ENCODE measurements at regions not wholly inside any gene's neighbourhood (a gene's known extent, or its start where the extent isn't known, plus 50 kb on each side); places are given as distances from the start of the nearest gene placed in this dataset.

- H3K36me3 ChIP-seq, result no peaks in the 10 kb centered on the region
- TF ChIP-seq CTCF (IDR thresholded peaks at IDR 0.05), result no peak
- no peak overlapping the region for H3K4me3 ChIP-seq
- no peak overlapping the region for H3K27ac ChIP-seq
- peaks cover 11% of the 10 kb centered on the region for H3K4me1 ChIP-seq
- intact Hi-C loops (cut with DNase I), result no loop called here
- H3K9me3 ChIP-seq, result no peaks in the 10 kb centered on the region
- no peak for DNase-seq
- ATAC-seq, result no peak
- no peaks in the 10 kb centered on the region for H3K27me3 ChIP-seq
These were observed 92.1 kb upstream of the GADL1 start for GRCh38 chr3:30986551-30986950.

GRCh38 chr3:30988769-30989168 lies 94.3 kb upstream of the GADL1 start:
- no peak for ATAC-seq
- Histone ChIP-seq H3K4me1 (peaks cover 11% of the 10 kb centered on the region), H3K36me3 (no peaks in the 10 kb centered on the region), H3K27ac (no peak overlapping the region), H3K4me3 (no peak overlapping the region), H3K9me3 (no peaks in the 10 kb centered on the region), H3K27me3 (no peaks in the 10 kb centered on the region)
- TF ChIP-seq CTCF (IDR thresholded peaks at IDR 0.05), result no peak
- intact Hi-C loops (cut with DNase I), result no loop called here
- no peak for DNase-seq

GRCh38 chr3:30989276-30990030 lies 95.0 kb upstream of the GADL1 start:
- H3K4me3 ChIP-seq, result no peak overlapping the region
- intact Hi-C loops (cut with DNase I), result no loop called here
- DNase-seq (no peak), ATAC-seq (no peak)
- H3K9me3 ChIP-seq, result no peaks in the 10 kb centered on the region
- peaks cover 9% of the 10 kb centered on the region for H3K4me1 ChIP-seq
- H3K27ac ChIP-seq, result no peak overlapping the region
- no peak for TF ChIP-seq CTCF (IDR thresholded peaks at IDR 0.05)
- no peaks in the 10 kb centered on the region for H3K36me3 ChIP-seq
- no peaks in the 10 kb centered on the region for H3K27me3 ChIP-seq

- Histone ChIP-seq H3K4me1 (no peaks in the 10 kb centered on the region), H3K27ac (no peak overlapping the region), H3K27me3 (no peaks in the 10 kb centered on the region), H3K9me3 (no peaks in the 10 kb centered on the region), H3K4me3 (no peak overlapping the region), H3K36me3 (no peaks in the 10 kb centered on the region)
- TF ChIP-seq CTCF (IDR thresholded peaks at IDR 0.05), result no peak
- ATAC-seq, result no peak
- intact Hi-C loops (cut with DNase I), result no loop called here
- DNase-seq, result no peak
These were observed 102.0 kb upstream of the GADL1 start for GRCh38 chr3:30996467-30996866.

- Histone ChIP-seq H3K9me3 (no peaks in the 10 kb centered on the region), H3K4me3 (no peak overlapping the region), H3K4me1 (no peaks in the 10 kb centered on the region), H3K27me3 (no peaks in the 10 kb centered on the region), H3K36me3 (no peaks in the 10 kb centered on the region), H3K27ac (no peak overlapping the region)
- no peak for TF ChIP-seq CTCF (IDR thresholded peaks at IDR 0.05)
- ATAC-seq, result no peak
- intact Hi-C loops (cut with DNase I), result no loop called here
- no peak for DNase-seq
These were observed 108.3 kb upstream of the GADL1 start for GRCh38 chr3:31002730-31003129.
